MCF 10A (cell line): ENCODE measurements at regions not wholly inside any gene's neighbourhood (a gene's known extent, or its start where the extent isn't known, plus 50 kb on each side); places are given as distances from the start of the nearest gene placed in this dataset.

Source experiments
- BruUV-seq: library from RNA; stranded (reverse); fragments of 400-500 nt; replicated peaks from 2 replicates; lab custom pipeline; 2021; lab: Mats Ljungman, UMichigan
- CTCF ChIA-PET: fragments of 300-600 bp; sonication (Branson Sonifier 250); formaldehyde crosslinking; extraction: SDS; loops from one replicate; lab custom pipeline; 2021; ENCODE audit warnings: antibody characterized with exemption, inconsistent platforms; lab: Yijun Ruan, JAX
- POLR2A ChIA-PET: fragments of 300-600, 350-650 bp; sonication (Branson Sonifier 250); formaldehyde crosslinking; extraction: SDS; loops from one replicate; lab custom pipeline; 2020; ENCODE audit warnings: antibody characterized with exemption, inconsistent platforms; lab: Yijun Ruan, JAX
- DNase-seq: peaks from one replicate; pipeline ENCODE4 v3.0.0-alpha.2; 2018; ENCODE audit not compliant: unreplicated experiment
- H3K27ac Mint-ChIP-seq: one replicate; pipeline ENCODE4 v1.8.0; 2022; ENCODE audit warnings: mild to moderate bottlenecking, low read depth, mixed read lengths; ENCODE audit not compliant: unreplicated experiment
- H3K27me3 Mint-ChIP-seq: one replicate; pipeline ENCODE4 v1.8.0; 2022; ENCODE audit warnings: mixed read lengths; ENCODE audit not compliant: insufficient read depth, unreplicated experiment
- H3K36me3 Mint-ChIP-seq: one replicate; pipeline ENCODE4 v1.8.0; 2022; ENCODE audit warnings: mild to moderate bottlenecking, moderate library complexity, mixed read lengths; ENCODE audit not compliant: insufficient read depth, unreplicated experiment
- H3K4me1 Mint-ChIP-seq: one replicate; pipeline ENCODE4 v1.8.0; 2022; ENCODE audit warnings: mixed read lengths; ENCODE audit not compliant: insufficient read depth, unreplicated experiment
- H3K4me3 Mint-ChIP-seq: one replicate; pipeline ENCODE4 v1.8.0; 2022; ENCODE audit warnings: mild to moderate bottlenecking, moderate library complexity, mixed read lengths; ENCODE audit not compliant: unreplicated experiment
- H3K9me3 Mint-ChIP-seq: one replicate; pipeline ENCODE4 v1.8.0; 2022; ENCODE audit warnings: mixed read lengths; ENCODE audit not compliant: unreplicated experiment
- intact Hi-C: fragments of 100-400 bp; cut with micrococcal nuclease; formaldehyde crosslinking; loops from 2 replicates; pipeline ENCODE4 v1.14.1; 2022
- TF ChIP-seq, protein P1 (sequence below): fragments of 200-600 bp; IDR thresholded peaks from one replicate; pipeline ENCODE4 v1.8.0; 2022; ENCODE audit warnings: antibody characterized with exemption, mild to moderate bottlenecking; ENCODE audit not compliant: unreplicated experiment

GRCh38 chr11:8839306-8839956 is 71.6 kb upstream of the AKIP1 start:
- no peak for DNase-seq
- POLR2A ChIA-PET = interaction anchor here (1.0 to 1.4 kb wide), 2 partner anchors 27 to 157 kb away, joined by 3 read pairs; partner anchors contain the start of gene TRIM66
- Mint-ChIP-seq H3K4me1 (peaks cover 18% of the 10 kb centered on the region), H3K27me3 (no peaks in the 10 kb centered on the region), H3K9me3 (no peaks in the 10 kb centered on the region), H3K27ac (no peak overlapping the region), H3K36me3 (no peaks in the 10 kb centered on the region), H3K4me3 (no peak overlapping the region)
- TF ChIP-seq, protein P1, sequence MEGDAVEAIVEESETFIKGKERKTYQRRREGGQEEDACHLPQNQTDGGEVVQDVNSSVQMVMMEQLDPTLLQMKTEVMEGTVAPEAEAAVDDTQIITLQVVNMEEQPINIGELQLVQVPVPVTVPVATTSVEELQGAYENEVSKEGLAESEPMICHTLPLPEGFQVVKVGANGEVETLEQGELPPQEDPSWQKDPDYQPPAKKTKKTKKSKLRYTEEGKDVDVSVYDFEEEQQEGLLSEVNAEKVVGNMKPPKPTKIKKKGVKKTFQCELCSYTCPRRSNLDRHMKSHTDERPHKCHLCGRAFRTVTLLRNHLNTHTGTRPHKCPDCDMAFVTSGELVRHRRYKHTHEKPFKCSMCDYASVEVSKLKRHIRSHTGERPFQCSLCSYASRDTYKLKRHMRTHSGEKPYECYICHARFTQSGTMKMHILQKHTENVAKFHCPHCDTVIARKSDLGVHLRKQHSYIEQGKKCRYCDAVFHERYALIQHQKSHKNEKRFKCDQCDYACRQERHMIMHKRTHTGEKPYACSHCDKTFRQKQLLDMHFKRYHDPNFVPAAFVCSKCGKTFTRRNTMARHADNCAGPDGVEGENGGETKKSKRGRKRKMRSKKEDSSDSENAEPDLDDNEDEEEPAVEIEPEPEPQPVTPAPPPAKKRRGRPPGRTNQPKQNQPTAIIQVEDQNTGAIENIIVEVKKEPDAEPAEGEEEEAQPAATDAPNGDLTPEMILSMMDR = no peak
- CTCF ChIA-PET = interaction anchor here (0.6 to 1.1 kb wide), 3 partner anchors 13 to 1242 kb away, joined by 3 read pairs; no protein-coding TSS in a partner anchor
- intact Hi-C loops = no loop called here
- no TSS peak for BruUV-seq

GRCh38 chr11:8839957-8840945 is 70.7 kb upstream of the AKIP1 start:
- CTCF ChIA-PET = interaction anchor here (0.5 to 1.1 kb wide), 4 partner anchors 14 to 1242 kb away, joined by 3 read pairs; no protein-coding TSS in a partner anchor

GRCh38 chr11:8841899-8842298 is 69.1 kb upstream of the AKIP1 start:
- no peak for DNase-seq
- ChIA-PET CTCF (interaction anchor here (0.5 to 0.7 kb wide), 2 partner anchors 108 to 613 kb away, joined by 3 read pairs; no protein-coding TSS in a partner anchor), POLR2A (no interaction called here)
- Mint-ChIP-seq H3K27me3 (no peaks in the 10 kb centered on the region), H3K4me1 (peaks cover 18% of the 10 kb centered on the region), H3K36me3 (no peaks in the 10 kb centered on the region), H3K4me3 (no peak overlapping the region), H3K9me3 (no peaks in the 10 kb centered on the region), H3K27ac (no peak overlapping the region)
- TF ChIP-seq, protein P1 = no peak
- intact Hi-C loops = no loop called here
- no TSS peak for BruUV-seq

More at GRCh38 chr11:8839957-8840945, 70.7 kb upstream of the AKIP1 start:
- Mint-ChIP-seq H3K4me3 (no peak overlapping the region), H3K27me3 (no peaks in the 10 kb centered on the region), H3K4me1 (peaks cover 18% of the 10 kb centered on the region), H3K9me3 (no peaks in the 10 kb centered on the region), H3K27ac (no peak overlapping the region), H3K36me3 (no peaks in the 10 kb centered on the region)
- POLR2A ChIA-PET = interaction anchor here (0.6 to 1.4 kb wide), 3 partner anchors 26 to 957 kb away, joined by 3 read pairs; no protein-coding TSS in a partner anchor
- intact Hi-C loops = no loop called here
- no TSS peak for BruUV-seq
- TF ChIP-seq, protein P1 = no peak
- DNase-seq = no peak

DNA sequence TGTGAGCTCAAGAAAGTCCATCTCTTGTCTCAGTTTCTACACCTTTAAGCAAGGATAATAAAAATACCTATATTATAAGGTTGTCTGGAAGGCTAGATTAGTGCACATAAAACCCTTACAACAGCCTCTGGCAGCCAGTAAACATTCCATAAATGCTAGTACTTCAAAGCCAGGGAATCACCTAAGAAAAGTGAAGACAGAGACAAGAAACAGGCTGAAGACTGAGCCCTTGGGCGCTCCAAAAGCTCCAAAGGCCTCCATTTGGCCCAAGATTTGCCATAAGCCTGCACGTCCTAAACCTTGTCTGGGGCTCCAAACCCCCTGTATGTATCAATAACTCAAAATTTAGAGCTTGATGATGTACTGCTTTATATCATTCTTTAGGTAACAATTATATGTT is 52.2 kb upstream of the AKIP1 start:
- peaks cover 5% of the 10 kb centered on the region for H3K4me1 Mint-ChIP-seq
- no peak overlapping the region for H3K27ac Mint-ChIP-seq
- ChIA-PET POLR2A (interaction anchor here (0.6 to 1.1 kb wide), 4 partner anchors 45 to 96 kb away, joined by 3 read pairs; a partner anchor contains a TSS), CTCF (no interaction called here)
- no TSS peak for BruUV-seq
- no peaks in the 10 kb centered on the region for H3K9me3 Mint-ChIP-seq
- no peaks in the 10 kb centered on the region for H3K27me3 Mint-ChIP-seq
- no peaks in the 10 kb centered on the region for H3K36me3 Mint-ChIP-seq
- DNase-seq = no peak
- intact Hi-C loops = no loop called here
- H3K4me3 Mint-ChIP-seq = no peak overlapping the region
- TF ChIP-seq, protein P1 = no peak
